A549 (cell line): ENCODE measurements at regions not wholly inside any gene's neighbourhood (a gene's known extent, or its start where the extent isn't known, plus 50 kb on each side); places are given as distances from the start of the nearest gene placed in this dataset.

Source experiments
- ATAC-seq, 2 experiments: fragments of 200-7000 bp in 1 of 2; fragments of >200 bp in 1 of 2; cut with Nextera tagmentation in 1 of 2; cut with Tn5 transposase in 1 of 2; 3 replicates each; pipeline versions ENCODE4 v1.8.0 to v1.9.1; 2018 to 2020; ENCODE audit warnings: mild to moderate bottlenecking in 1 of 2, moderate library complexity in 1 of 2
- CTCF ChIA-PET: fragments of 300-600 bp; sonication (Branson Sonifier 250); formaldehyde crosslinking; extraction: SDS; loops from one replicate; lab custom pipeline; 2021; ENCODE audit warnings: antibody characterized with exemption, inconsistent platforms; lab: Yijun Ruan, JAX
- POLR2A ChIA-PET: fragments of 350-600 bp; formaldehyde crosslinking; extraction: SDS; loops from one replicate; lab custom pipeline; 2021; ENCODE audit warnings: antibody characterized with exemption, inconsistent platforms; lab: Yijun Ruan, JAX
- DNase-seq, 2 experiments: peaks; one replicate each; pipeline versions ENCODE4 v3.0.0 to v3.0.0-alpha.2; 2011 to 2016; ENCODE audit warnings: low read depth in 1 of 2, low spot score in 1 of 2
- FAIRE-seq: peaks from 2 replicates; lab custom pipeline; 2011; peaks lifted over from hg19 to GRCh38; lab: Jason Lieb, UNC
- H3K27ac ChIP-seq, 2 experiments: fragments of >200 bp; sonication (Bioruptor Twin); formaldehyde crosslinking; 3 replicates each; pipeline ENCODE4 v1.5.1; 2016 to 2017
- H3K4me1 ChIP-seq: fragments of >200 bp; sonication (Bioruptor Twin); formaldehyde crosslinking; 3 replicates; pipeline ENCODE4 v1.6.1; 2016
- H3K4me2 ChIP-seq: fragments of >200 bp; sonication (Bioruptor Twin); formaldehyde crosslinking; 3 replicates; pipeline ENCODE4 v1.6.1; 2016
- H3K4me3 ChIP-seq: fragments of >200 bp; sonication (Bioruptor Twin); formaldehyde crosslinking; 3 replicates; pipeline ENCODE4 v1.5.1; 2016
- H3K9me3 ChIP-seq: fragments of >200 bp; sonication (Bioruptor Twin); formaldehyde crosslinking; 3 replicates; pipeline ENCODE4 v1.6.1; 2016
- BHLHE40 ChIP-seq: IDR thresholded peaks from 2 replicates; pipeline ENCODE4 v1.6.1; 2012; ENCODE audit warnings: low read depth, low read length, inconsistent platforms
- CBX2 ChIP-seq: fragments of 200-600 bp; sonication (generic); IDR thresholded peaks from 2 replicates; pipeline ENCODE4 v1.6.1; 2016; ENCODE audit warnings: low read depth, mild to moderate bottlenecking, borderline replicate concordance
- CBX8 ChIP-seq: fragments of 200-600 bp; sonication (generic); IDR thresholded peaks from 2 replicates; pipeline ENCODE4 v1.6.1; 2016
- CEBPB ChIP-seq, 2 experiments: fragments of >200 bp in 1 of 2; sonication (Bioruptor Twin) in 1 of 2; formaldehyde crosslinking in 1 of 2; IDR thresholded peaks; 2 replicates each; pipeline ENCODE4 v1.6.1; 2012 to 2016
- CHD2 ChIP-seq: fragments of 150-350 bp; IDR thresholded peaks from 2 replicates; pipeline ENCODE4 v1.6.1; 2014; ENCODE audit warnings: low read length; ENCODE audit not compliant: partially characterized antibody
- EHF ChIP-seq: fragments of 250-450 bp; sonication (Bioruptor Pico); IDR thresholded peaks from 2 replicates; pipeline ENCODE4 v1.5.0; 2020; ENCODE audit warnings: mild to moderate bottlenecking
- ESRRA ChIP-seq: fragments of 150-350 bp; IDR thresholded peaks from 2 replicates; pipeline ENCODE4 v1.6.1; 2014; ENCODE audit warnings: mild to moderate bottlenecking, low read length, borderline replicate concordance
- HDAC2 ChIP-seq: fragments of 200-600 bp; sonication (generic); IDR thresholded peaks from 2 replicates; pipeline ENCODE4 v1.6.1; 2016
- HEYL ChIP-seq: fragments of 250-450 bp; sonication (Bioruptor Pico); IDR thresholded peaks from 2 replicates; pipeline ENCODE4 v1.8.0; 2021; ENCODE audit warnings: mild to moderate bottlenecking, moderate library complexity
- HOXB13 ChIP-seq: fragments of 250-450 bp; sonication (Bioruptor Pico); IDR thresholded peaks from 2 replicates; pipeline ENCODE4 v1.5.0; 2020; ENCODE audit warnings: low read depth, mild to moderate bottlenecking, moderate library complexity
- JUNB ChIP-seq: fragments of >200 bp; sonication (Bioruptor Twin); formaldehyde crosslinking; IDR thresholded peaks from 2 replicates; pipeline ENCODE4 v1.6.1; 2016
- KDM1A ChIP-seq: fragments of 200-600 bp; sonication (generic); IDR thresholded peaks from 2 replicates; pipeline ENCODE4 v1.6.1; 2016; ENCODE audit warnings: low read depth, mild to moderate bottlenecking
- MAZ ChIP-seq: fragments of 150-350 bp; IDR thresholded peaks from 2 replicates; pipeline ENCODE4 v1.6.1; 2014; ENCODE audit warnings: antibody characterized with exemption, low read depth, low read length, borderline replicate concordance
- PHF8 ChIP-seq: fragments of 200-600 bp; sonication (generic); IDR thresholded peaks from 2 replicates; pipeline ENCODE4 v1.6.1; 2016; ENCODE audit warnings: low read depth, mild to moderate bottlenecking, antibody characterized with exemption, moderate library complexity, borderline replicate concordance
- RARB ChIP-seq: fragments of 250-450 bp; sonication (Bioruptor Pico); IDR thresholded peaks from 2 replicates; pipeline ENCODE4 v1.8.0; 2021; ENCODE audit warnings: mild to moderate bottlenecking, moderate library complexity
- ZC3H11A ChIP-seq: fragments of 450-650 bp; IDR thresholded peaks from 2 replicates; pipeline ENCODE4 v1.6.1; 2014; ENCODE audit warnings: antibody characterized with exemption, mild to moderate bottlenecking
- WGBS: methylation state at CpG from one replicate; pipeline ENCODE4 v1.1.6; 2017; ENCODE audit errors: missing lambda C conversion rate; 5-methylcytosine and 5-hydroxymethylcytosine counted together
- TF ChIP-seq, protein P1 (sequence below): fragments of >200 bp; sonication (Bioruptor Twin); formaldehyde crosslinking; IDR thresholded peaks from 3 replicates; pipeline ENCODE4 v1.6.1; 2016
- TF ChIP-seq, protein P2 (sequence below): fragments of 150-350 bp; IDR thresholded peaks from 2 replicates; pipeline ENCODE4 v1.6.1; 2014; ENCODE audit warnings: low read depth, mild to moderate bottlenecking, low read length
- TF ChIP-seq, protein P3 (sequence below): fragments of 200-600 bp; sonication (generic); IDR thresholded peaks from 2 replicates; pipeline ENCODE4 v1.6.1; 2016; ENCODE audit warnings: antibody characterized with exemption, mild to moderate bottlenecking, moderate library complexity

DNA sequence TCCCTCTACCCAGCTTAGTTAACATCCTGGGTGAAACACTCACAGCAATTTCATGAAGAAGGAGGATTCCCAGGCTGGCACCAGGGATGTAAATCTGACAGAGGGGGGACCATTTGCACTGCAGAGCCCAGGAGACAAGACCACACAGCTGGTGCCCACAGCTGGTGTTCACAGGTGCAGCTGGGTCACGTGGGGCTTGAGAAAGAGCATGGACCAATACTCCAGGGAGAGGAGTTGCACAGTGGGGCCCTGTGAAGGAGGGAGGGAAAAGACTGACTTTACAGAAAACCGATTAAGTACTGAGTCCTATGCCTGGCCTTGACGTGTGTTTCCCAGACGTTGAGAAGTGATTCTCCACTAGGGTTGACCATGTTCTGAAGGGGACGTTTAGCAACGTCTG, 1316.7 kb upstream of the TMEM132C start:
- ChIA-PET POLR2A (no interaction called here), CTCF (no interaction called here)
- H3K27ac ChIP-seq: no peak overlapping the region
- 29% methylated on average over 6 of the region's 6 CpGs for WGBS
- H3K4me1 ChIP-seq: no peaks in the 10 kb centered on the region
- no peak for ATAC-seq
- FAIRE-seq: no peak
- TF ChIP-seq ZC3H11A: no peak
- no peak for TF ChIP-seq JUNB
- TF ChIP-seq, protein P1, sequence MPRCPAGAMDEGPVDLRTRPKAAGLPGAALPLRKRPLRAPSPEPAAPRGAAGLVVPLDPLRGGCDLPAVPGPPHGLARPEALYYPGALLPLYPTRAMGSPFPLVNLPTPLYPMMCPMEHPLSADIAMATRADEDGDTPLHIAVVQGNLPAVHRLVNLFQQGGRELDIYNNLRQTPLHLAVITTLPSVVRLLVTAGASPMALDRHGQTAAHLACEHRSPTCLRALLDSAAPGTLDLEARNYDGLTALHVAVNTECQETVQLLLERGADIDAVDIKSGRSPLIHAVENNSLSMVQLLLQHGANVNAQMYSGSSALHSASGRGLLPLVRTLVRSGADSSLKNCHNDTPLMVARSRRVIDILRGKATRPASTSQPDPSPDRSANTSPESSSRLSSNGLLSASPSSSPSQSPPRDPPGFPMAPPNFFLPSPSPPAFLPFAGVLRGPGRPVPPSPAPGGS: no peak
- TF ChIP-seq CBX8: no peak
- no peak for TF ChIP-seq PHF8
- TF ChIP-seq CHD2: no peak
- TF ChIP-seq HEYL (CRISPR knock-in tag): no peak
- TF ChIP-seq ESRRA: no peak
- TF ChIP-seq CEBPB (IDR thresholded peaks at IDR 0.05): no peak
- no peak for DNase-seq
- H3K4me2 ChIP-seq: no peak overlapping the region
- H3K9me3 ChIP-seq: no peaks in the 10 kb centered on the region; the same call in 2 of the 3 replicates
- no peak overlapping the region for H3K4me3 ChIP-seq

DNA sequence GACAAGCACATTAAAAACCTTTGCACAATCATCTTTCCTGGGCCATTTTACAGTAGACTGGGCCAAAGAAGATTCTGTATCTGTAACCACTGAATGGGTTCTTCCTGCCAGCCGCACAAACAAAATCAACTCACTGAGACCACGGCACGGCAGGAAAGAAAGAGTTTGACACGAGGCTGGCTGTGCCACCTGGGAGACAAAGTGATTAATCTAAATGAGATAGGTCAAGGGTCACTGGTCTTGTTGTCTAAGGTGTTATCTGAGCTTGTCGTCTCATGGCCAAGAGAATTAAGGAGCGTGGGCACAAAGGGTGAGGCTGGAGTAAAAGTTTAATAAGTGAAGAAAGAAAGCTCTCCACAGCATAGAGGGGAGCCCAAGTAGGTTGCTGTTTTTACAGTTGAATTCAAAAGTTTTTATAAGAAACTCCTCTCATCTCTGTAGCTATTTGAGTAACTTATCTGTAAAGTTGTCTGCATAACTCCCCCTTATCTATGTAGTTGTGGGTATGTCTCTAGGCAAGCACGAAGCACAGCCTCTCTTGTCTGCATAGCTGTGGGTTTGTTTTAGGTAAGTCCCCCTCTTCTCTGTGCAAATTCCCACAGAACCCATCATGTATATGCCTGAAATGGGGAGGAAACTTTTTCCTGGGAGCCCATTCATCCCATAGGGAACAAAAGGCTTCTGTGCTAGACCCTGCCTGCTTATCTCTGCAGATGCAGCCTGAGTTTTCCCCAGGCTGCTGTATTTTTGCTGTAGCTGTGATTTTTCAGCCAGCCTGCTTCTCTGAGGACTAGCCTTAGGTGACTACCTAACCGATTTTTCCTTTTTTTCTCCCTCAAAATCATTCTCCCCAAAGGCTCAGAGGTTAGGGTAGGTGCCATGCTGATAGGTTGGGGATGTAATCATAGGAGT, 1314.6 kb upstream of the TMEM132C start:
- WGBS: 12% methylated on average over 8 of the region's 8 CpGs
- POLR2A ChIA-PET: no interaction called here
- Histone ChIP-seq H3K4me2 (no peak overlapping the region), H3K4me3 (no peak overlapping the region), H3K4me1 (no peaks in the 10 kb centered on the region), H3K9me3 (no peaks in the 10 kb centered on the region), H3K27ac (no peak overlapping the region)
- FAIRE-seq (no peak), ATAC-seq (no peak), DNase-seq (no peak)
- CTCF ChIA-PET: interaction anchor here (1.6 kb wide), 1 partner anchor 20 kb away, joined by 3 read pairs; no protein-coding TSS in a partner anchor
- TF ChIP-seq, protein P2, sequence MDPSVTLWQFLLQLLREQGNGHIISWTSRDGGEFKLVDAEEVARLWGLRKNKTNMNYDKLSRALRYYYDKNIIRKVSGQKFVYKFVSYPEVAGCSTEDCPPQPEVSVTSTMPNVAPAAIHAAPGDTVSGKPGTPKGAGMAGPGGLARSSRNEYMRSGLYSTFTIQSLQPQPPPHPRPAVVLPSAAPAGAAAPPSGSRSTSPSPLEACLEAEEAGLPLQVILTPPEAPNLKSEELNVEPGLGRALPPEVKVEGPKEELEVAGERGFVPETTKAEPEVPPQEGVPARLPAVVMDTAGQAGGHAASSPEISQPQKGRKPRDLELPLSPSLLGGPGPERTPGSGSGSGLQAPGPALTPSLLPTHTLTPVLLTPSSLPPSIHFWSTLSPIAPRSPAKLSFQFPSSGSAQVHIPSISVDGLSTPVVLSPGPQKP: no peak
- TF ChIP-seq MAZ: no peak
- no peak for TF ChIP-seq BHLHE40
- no peak for TF ChIP-seq HDAC2
- no peak for TF ChIP-seq RARB (CRISPR knock-in tag)
- no peak for TF ChIP-seq KDM1A
- TF ChIP-seq CBX2: no peak
- TF ChIP-seq HOXB13 (CRISPR knock-in tag): no peak
- TF ChIP-seq HEYL (CRISPR knock-in tag): no peak
- TF ChIP-seq, protein P3, sequence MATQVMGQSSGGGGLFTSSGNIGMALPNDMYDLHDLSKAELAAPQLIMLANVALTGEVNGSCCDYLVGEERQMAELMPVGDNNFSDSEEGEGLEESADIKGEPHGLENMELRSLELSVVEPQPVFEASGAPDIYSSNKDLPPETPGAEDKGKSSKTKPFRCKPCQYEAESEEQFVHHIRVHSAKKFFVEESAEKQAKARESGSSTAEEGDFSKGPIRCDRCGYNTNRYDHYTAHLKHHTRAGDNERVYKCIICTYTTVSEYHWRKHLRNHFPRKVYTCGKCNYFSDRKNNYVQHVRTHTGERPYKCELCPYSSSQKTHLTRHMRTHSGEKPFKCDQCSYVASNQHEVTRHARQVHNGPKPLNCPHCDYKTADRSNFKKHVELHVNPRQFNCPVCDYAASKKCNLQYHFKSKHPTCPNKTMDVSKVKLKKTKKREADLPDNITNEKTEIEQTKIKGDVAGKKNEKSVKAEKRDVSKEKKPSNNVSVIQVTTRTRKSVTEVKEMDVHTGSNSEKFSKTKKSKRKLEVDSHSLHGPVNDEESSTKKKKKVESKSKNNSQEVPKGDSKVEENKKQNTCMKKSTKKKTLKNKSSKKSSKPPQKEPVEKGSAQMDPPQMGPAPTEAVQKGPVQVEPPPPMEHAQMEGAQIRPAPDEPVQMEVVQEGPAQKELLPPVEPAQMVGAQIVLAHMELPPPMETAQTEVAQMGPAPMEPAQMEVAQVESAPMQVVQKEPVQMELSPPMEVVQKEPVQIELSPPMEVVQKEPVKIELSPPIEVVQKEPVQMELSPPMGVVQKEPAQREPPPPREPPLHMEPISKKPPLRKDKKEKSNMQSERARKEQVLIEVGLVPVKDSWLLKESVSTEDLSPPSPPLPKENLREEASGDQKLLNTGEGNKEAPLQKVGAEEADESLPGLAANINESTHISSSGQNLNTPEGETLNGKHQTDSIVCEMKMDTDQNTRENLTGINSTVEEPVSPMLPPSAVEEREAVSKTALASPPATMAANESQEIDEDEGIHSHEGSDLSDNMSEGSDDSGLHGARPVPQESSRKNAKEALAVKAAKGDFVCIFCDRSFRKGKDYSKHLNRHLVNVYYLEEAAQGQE: no peak
- TF ChIP-seq EHF (CRISPR knock-in tag): no peak
